Stimulated activated CD4-positive, alpha-beta T cell treated with anti-CD3 and anti-CD28 coated beads, Interleukin-15, amount 100 ng/mL, for 48 hours (primary cell): ENCODE measurements at regions not wholly inside any gene's neighbourhood (a gene's known extent, or its start where the extent isn't known, plus 50 kb on each side); places are given as distances from the start of the nearest gene placed in this dataset.
"Not testable (repeated sequence)": the region's sequence is repeated elsewhere in the genome, so short reads cannot be mapped to it uniquely, and the experiment has no call there.

Experiments used
- DNase-seq, 2 donors: peaks; one replicate each; pipeline ENCODE4 v3.0.0-alpha.2; 2020; ENCODE audit warnings: low read depth in 2 of 2

DNA sequence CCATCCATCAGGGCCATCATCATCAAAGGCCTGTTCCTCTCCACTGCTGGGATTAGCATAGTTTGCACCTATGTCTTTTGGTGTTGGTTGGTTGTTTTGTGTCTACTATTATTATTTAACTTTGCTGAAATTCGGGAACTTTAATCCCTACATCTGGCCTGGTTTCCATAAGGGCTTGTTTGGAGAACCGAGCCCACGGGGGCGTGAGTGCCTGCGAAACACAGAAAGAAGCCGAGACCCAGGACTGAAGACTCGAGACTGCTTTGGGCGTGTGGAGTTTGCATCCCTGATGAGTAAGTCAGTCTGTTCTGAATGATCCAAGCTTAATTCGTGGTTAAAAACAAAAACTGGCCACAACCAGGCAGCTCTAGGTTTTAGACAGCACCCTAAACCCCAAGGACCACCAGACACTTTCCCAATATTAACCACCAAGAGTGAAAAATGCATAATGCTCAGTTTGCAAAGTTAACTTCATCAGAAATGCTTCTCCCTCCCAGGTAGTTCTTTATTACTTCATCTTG, 195.6 kb downstream of the BCL2L11 start:
- not testable (repeated sequence) for DNase-seq

DNA sequence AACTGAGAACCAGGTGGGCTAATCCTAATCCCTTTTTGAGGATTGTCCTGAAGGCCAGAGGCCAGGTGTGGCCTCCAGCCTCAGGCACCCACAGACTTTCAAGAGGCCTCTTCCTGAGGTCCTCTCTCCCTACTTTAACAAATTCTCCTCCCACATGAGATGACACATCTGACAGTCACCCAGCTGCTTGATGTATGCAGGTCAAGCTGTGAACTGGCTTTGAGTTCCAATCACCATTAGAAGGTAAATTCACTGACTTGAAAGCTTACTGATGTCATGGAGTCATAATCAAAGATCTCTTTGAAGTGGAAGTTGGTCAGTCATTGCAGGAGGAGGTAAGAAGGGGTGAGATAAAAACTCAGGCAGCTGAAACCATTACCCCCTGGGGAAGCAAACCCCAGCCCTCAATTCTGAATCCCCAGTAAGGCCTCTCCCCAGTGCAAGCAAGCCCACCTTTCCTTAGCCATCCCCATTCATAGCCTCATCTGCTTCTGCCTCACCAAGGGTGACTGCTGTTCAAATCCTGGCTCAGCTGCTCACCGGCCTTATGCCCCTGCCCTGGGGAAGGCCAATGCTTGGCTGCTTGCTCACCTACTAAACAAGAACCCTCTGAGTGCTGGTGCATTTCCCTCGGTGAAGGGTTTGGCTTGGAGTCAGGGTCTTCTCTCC, 196.3 kb downstream of the BCL2L11 start:
- DNase-seq: not testable (repeated sequence)

DNA sequence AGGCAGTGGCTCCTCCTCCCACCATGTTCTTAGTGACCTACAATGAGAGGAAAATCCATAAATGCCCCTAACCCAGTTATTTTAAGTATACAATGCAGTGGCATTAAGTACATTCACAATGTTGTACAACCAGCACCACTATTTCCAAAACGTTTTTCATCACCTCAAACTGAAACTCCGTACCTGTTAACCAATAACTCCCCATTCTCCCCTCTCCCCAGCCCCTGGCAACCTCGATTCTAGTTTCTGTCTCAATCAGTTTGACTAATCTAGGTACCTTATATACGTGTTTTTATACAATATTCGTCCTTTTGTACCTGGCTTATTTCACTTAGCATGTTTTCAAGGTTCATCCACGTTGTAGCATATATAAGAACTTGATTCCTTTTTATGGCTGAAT, 198.8 kb downstream of the BCL2L11 start:
- not testable (repeated sequence) for DNase-seq

DNA sequence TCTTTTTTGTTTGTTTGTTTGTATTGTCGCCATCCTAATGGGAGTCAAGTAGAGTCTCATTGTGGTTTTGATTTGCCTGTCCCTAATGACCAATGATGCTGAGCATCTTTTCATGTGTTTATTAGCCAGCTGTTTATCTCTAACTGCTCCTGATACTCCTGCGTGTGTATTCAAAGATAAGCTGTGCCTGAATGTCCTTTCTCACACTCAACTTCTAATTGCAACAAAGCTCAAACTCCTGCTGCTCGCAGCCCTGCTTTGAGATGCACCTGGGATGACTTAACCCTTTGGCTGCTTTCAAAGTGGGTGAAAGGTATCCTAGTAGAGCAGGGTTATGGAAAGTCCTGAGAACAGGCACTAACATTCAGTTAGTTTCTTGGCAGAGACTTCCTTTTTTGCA, 199.6 kb downstream of the BCL2L11 start:
- not testable (repeated sequence) for DNase-seq

DNA sequence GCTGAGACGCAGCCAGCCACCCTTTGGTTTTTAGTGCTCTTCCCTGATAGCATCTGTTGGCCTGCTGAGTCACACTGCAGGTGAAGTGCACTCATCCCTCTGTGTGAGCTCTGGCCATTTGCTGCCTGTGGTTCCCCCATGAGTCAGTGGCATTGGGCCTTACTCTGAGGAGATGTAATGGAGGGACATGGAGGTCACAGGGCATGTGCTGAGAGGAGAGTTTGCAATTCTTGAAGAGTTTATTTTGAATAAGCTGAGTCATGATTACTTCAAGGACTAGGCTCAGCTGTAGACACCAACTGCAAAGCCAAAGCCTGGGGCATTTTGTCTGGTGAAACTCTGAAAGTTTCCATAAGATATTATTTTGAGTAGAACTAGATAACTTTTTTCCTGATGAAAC, 200.3 kb downstream of the BCL2L11 start:
- DNase-seq: not testable (repeated sequence)

DNA sequence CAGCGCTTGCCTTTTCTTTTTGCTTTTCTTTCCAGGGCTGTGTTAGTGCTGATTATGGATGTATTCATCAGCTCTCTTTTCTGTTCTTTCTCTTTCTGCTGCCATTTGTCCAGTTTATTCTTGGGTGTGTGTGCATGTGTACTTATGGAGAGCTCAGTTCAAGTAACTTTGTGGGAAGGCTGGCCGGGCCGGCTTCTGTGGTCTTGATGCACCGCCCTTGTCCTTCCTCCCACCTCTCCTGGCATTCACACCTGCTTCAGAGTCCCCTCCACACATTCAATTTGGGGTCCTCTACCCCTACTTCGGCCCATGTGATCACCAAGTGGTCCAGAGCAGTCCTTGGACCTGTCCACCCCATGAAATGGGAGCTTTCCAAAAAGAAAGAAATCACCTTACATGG, 202.7 kb downstream of the BCL2L11 start:
- DNase-seq: not testable (repeated sequence)

DNA sequence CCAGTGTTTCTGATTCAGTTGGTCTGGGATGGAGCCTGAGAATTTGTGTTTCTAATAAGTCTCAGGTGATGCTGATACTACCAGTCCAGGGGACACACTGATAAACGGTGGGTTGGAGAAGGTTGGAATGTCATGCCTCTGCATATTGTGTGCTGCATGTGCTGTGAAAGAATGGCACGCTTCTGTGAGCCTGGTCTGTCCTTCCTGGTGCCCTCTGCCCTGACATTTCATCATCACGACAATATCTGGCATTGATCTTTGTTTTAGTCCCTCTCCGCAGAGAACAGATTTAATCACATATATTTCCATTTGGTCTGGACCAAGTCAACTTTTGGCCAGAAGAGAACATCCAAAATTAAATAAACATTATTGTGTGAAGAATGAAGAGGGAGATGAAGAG, 207.0 kb downstream of the BCL2L11 start:
- DNase-seq: not testable (repeated sequence)

DNA sequence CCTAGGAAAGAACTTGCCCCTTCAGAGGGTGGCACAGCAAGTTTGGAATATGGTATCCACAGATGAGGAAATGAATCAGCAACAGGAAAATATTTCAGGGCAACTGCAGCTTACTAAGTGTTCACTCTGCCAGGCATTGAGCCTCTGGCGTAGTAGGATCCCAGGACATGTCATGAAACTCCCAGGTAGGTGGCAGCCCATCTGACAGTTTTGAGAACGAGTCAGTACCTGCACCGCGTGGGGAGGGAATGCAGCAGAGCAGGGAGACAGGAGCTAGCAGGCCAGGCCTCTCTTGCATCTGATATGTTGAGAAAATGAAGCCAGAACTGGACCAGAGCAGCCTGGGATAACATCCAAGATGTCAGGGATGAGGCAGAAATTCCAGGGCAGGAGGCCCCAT, 208.6 kb downstream of the BCL2L11 start:
- not testable (repeated sequence) for DNase-seq

DNA sequence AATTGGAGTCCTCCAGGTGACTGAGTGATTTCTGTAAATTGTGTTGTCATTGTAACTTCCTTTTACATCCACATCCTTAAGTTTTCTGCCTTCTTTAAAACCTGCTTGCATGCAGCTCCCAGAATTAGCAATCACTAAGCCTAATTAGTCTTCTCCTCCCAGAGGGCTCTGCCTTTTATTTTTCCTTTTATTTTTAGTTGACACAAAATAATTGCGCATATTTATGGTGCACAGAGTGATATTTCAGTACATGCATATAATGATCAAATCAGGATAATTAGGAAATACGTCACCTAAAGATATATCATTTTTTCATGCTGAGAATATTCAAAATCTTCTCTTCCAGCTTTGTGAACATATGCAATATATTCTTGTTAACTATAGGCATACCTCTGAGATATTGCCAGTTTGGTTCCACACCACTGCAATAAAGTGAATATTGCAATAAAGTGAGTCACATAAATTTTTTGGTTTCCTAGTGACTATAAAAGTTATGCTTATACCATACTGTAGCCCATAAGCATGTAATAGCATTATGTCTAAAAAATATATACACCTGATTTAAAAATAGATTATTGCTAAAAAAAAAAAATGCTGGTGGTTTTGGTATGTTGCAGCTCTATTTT, 210.5 kb downstream of the BCL2L11 start:
- DNase-seq: not testable (repeated sequence)

DNA sequence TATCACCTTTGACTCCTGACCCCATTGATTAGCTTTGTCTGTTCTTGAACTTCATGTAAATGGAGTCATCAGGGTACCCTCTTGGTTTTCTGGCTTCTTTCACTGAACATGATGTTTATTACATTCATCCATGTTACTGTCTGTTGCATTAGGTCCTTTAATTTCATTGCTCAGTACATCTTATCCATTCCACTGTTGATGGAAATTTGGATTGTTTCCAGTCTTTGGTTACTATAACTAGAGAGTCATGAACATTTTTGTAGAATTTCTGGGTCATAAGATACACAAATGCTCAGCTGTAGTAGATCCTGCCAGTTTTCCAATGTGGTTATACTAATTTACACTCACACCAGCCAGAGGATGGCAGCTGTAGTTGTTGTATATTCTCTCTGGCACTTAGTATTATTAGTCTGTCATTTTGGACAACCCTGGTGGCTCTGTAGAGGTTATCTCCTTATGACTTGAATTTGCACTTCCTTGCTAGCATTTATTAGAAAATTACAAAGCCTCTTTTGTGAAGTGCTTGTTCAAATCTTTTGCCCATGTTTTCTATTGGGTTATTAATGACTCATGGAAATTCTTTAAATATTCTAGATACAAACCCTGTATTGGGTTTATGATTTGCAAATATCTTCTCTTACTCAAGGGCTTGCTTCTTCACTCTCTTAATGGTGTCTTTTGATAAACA, 214.7 kb downstream of the BCL2L11 start:
- not testable (repeated sequence) for DNase-seq

DNA sequence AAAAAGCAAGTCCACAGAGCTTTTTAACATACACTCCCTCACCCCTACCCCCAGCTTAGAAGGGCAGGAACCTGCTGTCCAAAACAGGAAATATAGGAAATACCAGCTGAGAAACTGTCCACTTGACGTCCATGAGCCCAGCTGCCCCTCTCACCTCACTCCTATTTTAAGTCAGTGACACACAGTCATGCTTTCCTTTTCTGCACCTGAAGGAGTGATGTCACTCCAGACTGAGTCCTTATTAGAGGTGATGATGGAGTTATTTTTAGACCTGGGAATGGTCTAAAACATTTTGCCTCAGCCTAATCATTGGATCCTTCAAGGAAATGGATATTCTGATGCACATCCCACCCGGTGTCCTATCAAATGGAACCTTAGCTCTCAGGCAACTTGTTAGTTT, 217.8 kb downstream of the BCL2L11 start:
- not testable (repeated sequence) for DNase-seq

DNA sequence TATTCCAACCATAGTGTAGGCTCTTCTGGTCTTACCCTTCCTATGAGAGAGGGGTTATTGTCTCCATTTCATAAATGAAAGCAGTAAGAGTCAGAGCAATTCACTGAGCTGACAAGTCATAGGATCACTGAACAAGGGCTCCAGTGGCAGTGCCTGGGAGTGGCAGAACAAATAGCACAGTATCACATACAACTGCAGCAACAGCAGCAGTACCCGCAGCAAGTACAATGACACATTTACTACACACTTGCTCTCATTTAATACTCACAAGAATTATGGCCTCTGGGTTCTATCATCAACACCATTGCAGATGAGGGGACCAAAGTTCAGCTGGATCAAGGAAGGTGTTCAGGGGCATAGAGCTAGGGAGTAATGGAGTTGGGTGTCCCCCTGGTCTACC, 218.8 kb downstream of the BCL2L11 start:
- not testable (repeated sequence) for DNase-seq

DNA sequence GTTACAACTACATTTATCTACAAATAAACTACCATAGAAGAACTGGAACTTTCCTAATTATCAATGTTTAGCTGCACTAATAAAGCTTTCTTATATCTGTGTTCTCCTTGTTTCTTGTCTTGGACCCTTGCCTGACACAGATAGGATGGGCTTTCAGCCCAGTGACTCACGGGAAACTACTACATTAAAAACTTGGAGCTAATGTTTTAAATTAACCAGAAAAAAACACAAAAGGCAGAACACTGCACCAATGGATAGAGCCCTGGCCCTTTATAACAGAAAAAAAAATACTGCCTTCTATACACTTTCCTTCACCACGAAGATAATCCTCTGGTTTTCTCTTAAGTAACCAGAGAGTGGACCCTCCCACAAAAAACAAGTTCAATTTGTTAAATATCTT, 223.9 kb downstream of the BCL2L11 start:
- DNase-seq: not testable (repeated sequence)

DNA sequence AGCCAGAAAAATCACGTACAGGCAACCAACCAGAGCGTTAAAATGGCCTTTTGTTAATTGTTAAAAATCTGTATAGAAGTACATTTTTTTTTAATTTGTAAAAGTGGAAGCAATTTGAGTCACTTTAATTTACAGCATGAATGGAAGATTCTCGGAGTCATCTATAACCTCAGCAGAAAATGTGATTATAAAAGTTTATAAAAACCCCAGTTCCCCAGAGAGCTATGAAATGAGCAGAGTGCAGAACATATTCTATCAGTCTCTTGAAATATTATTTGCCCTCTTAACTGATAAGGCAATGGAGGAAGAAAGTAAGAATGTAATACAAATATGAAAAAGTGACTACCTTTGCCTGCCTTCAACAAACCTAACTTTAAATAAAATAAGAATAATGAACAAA, 224.7 kb downstream of the BCL2L11 start:
- not testable (repeated sequence) for DNase-seq

DNA sequence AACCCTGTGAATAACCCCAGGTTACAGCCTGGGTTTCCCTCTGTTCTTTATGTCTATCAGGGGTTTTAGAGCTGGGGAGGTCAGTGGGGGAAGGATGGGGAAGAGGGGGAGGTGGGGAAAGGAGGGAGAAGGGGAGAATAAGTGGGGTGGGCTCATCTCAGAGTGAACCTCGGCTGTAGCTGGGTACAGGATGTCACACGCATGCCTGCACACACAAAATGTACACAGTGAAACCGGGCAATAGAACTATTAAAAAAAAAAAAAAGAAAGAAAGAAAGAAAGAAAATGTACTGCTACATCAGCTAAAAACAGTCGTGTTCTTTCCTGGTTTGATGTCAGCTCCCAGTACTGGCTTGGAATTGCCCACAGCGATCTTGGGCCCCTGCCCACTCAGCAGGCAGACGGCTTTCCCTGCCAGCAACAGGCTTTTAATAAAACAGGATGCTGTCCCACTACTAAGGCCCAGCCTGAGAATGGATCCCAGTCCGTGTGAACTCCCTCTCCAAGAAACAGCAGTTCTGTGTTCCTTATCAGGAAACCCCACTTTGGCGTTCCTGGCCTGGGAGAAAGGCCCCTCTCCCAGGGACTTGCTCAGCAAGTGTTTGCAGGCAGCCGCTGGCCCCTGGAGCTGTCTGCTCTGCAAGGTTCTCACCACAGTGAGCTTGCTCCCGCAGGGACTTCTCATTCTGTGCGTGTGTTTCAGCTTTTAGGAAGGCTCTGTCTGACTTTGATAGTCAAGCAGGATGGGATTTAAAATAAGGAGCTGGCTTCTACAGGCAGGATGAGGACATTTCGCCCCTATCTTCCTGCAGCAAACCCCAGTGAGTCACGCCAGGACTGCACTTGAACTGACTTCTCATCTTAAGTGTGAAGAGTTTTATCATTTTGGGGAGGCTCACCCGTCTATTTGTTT, 225.6 kb downstream of the BCL2L11 start:
- DNase-seq: not testable (repeated sequence)

DNA sequence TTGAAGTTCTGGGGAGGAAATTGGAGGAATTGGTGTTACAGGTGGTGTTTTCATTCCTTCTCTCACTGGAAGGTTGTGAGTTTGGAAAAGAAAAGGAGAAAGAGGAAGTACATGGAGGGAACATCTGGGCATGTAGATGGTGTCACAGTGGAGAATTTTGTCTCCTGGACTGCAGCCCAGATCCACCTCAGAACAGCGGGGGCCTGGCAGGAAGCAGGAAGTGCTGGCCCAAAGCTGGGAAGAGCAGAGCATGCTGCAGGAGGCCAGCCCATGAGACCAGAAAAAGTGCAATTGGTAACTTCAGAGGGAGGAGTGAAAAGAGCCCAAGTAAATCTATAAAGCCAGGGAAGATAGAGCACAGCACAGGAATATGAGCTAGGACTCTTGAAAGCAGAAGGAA, 227.0 kb downstream of the BCL2L11 start:
- DNase-seq: not testable (repeated sequence)

DNA sequence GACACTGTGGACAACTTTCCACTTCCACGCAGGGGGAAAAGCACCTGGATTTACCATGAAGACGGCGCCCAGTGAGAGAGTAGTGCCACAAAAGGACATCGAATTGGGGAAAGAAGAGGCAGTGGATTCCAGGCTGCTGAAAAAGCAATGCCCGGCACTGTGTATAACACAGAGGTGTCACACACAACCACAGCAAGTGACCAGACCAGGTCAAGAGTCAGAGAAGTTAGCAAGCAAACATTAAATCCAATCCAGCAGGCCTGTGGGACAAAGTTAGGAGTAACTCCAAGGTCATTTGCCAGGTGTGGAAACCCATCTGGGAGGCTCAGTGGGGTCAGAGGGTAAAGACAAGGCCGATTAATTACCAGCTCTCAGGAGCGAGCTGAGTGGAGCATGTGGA, 227.6 kb downstream of the BCL2L11 start:
- not testable (repeated sequence) for DNase-seq

DNA sequence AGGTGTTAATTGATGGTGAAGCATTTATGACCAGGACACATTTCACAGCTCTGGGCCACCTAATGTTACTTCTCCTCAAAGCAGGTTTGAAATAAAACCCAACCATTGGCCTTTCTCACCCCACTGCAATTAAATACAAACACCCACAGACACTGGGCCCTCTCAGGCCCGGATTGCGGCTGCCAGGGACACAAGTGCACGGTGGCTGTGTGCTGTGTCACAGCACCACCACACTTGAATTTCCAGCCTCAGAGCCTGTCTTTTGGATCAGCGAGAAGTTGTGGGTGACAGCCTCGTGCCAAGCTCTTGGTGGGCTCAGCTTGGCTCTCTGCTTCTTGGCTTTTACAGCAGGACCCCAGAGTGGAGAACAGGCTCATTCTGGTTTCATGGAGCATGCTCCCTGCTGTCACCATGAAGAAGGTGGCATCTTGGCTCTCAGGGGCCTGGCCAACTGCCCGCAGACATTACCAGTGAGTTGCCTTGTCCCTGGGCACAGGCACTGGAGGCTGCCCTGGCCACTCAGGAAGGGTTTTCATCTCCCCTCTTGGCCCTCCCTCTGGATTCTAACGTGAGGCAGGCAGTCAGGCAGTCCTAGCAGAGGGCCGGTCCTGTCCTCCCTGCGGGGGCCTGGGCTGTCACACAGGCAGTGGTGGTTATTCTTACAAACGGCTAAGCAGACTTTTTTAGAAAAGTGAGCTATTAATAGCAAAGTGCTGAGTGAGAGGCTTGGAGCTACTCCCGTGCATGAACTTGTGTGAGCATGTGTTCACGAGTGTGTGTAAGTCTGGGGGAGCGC, 234.5 kb downstream of the BCL2L11 start:
- not testable (repeated sequence) for DNase-seq

DNA sequence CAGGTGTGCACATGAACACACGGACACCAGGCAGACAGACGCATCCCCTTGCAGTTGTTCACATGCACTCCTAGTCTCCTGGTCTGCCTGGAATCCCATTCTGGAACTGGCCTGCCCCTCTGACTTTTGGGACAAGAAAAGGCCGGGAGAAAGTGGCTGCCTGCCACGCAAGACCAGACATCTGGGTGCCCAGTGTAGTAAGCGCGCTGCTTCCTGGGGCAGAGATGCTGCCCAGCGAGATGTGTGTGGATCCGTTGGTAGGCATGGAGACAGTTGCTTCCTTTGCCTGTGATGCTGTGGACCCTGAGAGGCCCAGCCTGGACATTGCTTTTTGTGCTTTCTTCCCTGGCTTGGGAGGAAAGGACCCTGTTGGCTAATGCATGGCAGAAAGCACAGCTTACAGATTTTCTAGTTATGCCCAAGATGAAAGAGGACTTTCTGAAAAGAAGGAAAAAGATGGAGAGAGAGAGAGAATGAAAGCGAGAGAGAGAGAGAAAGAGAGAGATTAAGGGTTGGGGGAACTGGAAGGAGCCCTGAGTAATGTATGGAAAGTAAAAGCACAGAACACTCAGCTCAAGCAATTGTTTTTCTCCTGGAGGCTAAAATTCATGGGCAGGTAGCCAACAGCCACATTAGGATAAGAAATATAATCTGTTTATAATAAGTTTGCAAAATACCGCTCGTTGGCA, 235.3 kb downstream of the BCL2L11 start:
- DNase-seq: not testable (repeated sequence)

DNA sequence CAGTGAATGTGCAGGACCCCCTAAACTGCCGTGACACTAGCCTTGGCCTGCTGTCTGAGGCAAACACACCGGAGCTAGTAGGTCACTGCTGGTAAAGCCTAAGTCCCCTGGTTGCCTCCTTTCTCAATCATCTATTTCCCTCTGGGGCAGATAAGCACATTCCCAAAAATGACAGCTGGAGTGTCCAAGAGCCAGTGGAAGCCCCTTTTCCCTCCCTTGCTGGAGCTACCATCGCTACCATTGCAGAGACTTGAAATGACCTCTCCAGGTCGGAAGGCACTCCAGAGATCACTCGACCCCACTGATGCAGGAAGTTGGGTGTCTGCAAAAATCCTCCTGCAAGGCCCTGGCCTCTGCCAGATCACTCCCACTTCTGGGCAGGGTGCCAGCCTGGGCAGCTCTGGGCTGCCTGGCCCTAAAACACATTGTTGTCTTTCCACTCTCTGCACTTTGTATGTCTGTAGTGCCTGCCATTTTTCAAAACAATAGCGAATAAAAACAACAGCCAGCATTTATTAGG, 235.9 kb downstream of the BCL2L11 start:
- DNase-seq: not testable (repeated sequence)
